NCI-H1436 treated with DMSO at 0.1 percent for 48 hours (cell line): ENCODE measurements at regions not wholly inside any gene's neighbourhood (a gene's known extent, or its start where the extent isn't known, plus 50 kb on each side); places are given as distances from the start of the nearest gene placed in this dataset.
"Not testable (repeated sequence)": the region's sequence is repeated elsewhere in the genome, so short reads cannot be mapped to it uniquely, and the experiment has no call there.

Experiments used
- DNase-seq: peaks from one replicate; lab custom pipeline; 2025; lab: John Stamatoyannopoulos, UW

GRCh38 chr14:71567499-71568133 lies 364.6 kb upstream of the RGS6 start:
- not testable (repeated sequence) for DNase-seq

GRCh38 chr14:71574976-71575375 lies 357.3 kb upstream of the RGS6 start:
- no peak for DNase-seq

GRCh38 chr14:71576472-71576871 lies 355.8 kb upstream of the RGS6 start:
- DNase-seq = no peak

- no peak for DNase-seq
Observed at GRCh38 chr14:71579331-71579730, 352.9 kb upstream of the RGS6 start.

GRCh38 chr14:71582705-71583104 lies 349.5 kb upstream of the RGS6 start:
- no peak for DNase-seq

GRCh38 chr14:71583194-71583593 lies 349.0 kb upstream of the RGS6 start:
- no peak for DNase-seq

- DNase-seq = no peak
Observed at GRCh38 chr14:71583705-71584104, 348.5 kb upstream of the RGS6 start.

- no peak for DNase-seq
Observed at GRCh38 chr14:71585361-71585760, 346.9 kb upstream of the RGS6 start.

GRCh38 chr14:71586131-71586897 lies 345.9 kb upstream of the RGS6 start:
- no peak for DNase-seq

GRCh38 chr14:71588028-71588427 lies 344.2 kb upstream of the RGS6 start:
- DNase-seq = no peak

GRCh38 chr14:71588576-71589215 lies 343.5 kb upstream of the RGS6 start:
- DNase-seq = no peak

GRCh38 chr14:71589609-71590008 lies 342.6 kb upstream of the RGS6 start:
- no peak for DNase-seq

GRCh38 chr14:71590131-71590530 lies 342.1 kb upstream of the RGS6 start:
- DNase-seq = no peak

- DNase-seq = no peak
Observed at GRCh38 chr14:71591231-71591630, 341.0 kb upstream of the RGS6 start.

- DNase-seq = no peak
Observed at GRCh38 chr14:71591929-71592328, 340.3 kb upstream of the RGS6 start.

- no peak for DNase-seq
Observed at GRCh38 chr14:71592361-71592760, 339.9 kb upstream of the RGS6 start.

GRCh38 chr14:71593966-71594365 lies 338.3 kb upstream of the RGS6 start:
- DNase-seq = no peak

- DNase-seq = no peak
Observed at GRCh38 chr14:71594821-71595220, 337.4 kb upstream of the RGS6 start.

GRCh38 chr14:71595441-71595840 lies 336.8 kb upstream of the RGS6 start:
- DNase-seq = no peak

- DNase-seq = no peak
Observed at GRCh38 chr14:71597287-71597920, 334.8 kb upstream of the RGS6 start.

- DNase-seq = no peak
Observed at GRCh38 chr14:71597955-71598660, 334.1 kb upstream of the RGS6 start.

GRCh38 chr14:71600309-71600708 lies 331.9 kb upstream of the RGS6 start:
- no peak for DNase-seq
